ENCODE measurements at regions not wholly inside any gene's neighbourhood (a gene's known extent, or its start where the extent isn't known, plus 50 kb on each side); places are given as distances from the start of the nearest gene placed in this dataset.

DNA sequence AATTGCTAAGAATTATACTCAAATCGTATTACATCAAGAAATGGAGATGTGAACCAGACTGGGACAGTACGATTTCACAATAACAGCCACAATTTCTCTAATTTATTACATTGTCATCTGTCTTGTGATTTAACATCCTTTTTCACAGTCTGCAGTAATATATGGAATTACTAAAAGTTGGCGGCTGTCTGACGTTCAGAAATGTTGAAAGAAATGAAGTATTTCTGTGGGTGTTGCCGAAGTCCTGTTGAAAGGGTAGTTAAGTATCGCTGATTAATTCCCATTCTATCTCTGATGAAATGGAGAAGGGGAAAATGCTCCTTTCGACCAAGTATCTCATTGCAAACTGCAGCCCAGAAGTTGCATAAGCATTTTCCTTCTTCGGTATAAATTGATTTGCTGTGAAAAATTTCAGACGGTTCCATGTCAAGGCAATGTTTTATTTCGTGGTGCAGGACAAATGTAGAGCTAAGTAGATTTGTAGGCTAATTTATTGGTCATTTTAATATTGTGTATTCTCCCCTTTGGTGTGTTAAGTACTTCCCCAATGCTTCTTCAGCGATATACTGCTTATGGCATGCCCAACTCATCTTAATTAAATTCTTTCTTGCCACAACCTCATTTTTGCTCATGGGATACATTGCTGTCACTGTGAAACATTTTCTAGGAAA is 775.2 kb upstream of the RBFOX1 start:
- FAIRE-seq, result no peak
- no peak for DNase-seq
- Histone ChIP-seq H3K27me3 (ENCODE audit: control insufficient read depth in 3 of 3, insufficient read depth in 3 of 3, low read length in 3 of 3) (no peaks in the 10 kb centered on the region), H3K9me3 (ENCODE audit: control insufficient read depth in 2 of 2, insufficient read depth in 1 of 2, low read depth in 1 of 2, low read length in 1 of 2) (no peaks in the 10 kb centered on the region), H3K36me3 (ENCODE audit: control insufficient read depth in 3 of 3, insufficient read depth in 2 of 3, low read depth in 1 of 3, low read length in 3 of 3) (no peaks in the 10 kb centered on the region), H3K4me1 (ENCODE audit: control insufficient read depth in 3 of 3, insufficient read depth in 2 of 3, low read depth in 1 of 3, low read length in 2 of 3) (no peaks in the 10 kb centered on the region), H3K27ac (ENCODE audit: low read depth in 1 of 3, low read length in 2 of 3) (no peak overlapping the region), H3K4me3 (ENCODE audit: low read depth in 1 of 3, low read length in 3 of 3) (no peak overlapping the region)
- WGBS, 3 donors, result 71 to 80% (median 71%) methylated on average over 11 of the region's 11 CpGs

DNA sequence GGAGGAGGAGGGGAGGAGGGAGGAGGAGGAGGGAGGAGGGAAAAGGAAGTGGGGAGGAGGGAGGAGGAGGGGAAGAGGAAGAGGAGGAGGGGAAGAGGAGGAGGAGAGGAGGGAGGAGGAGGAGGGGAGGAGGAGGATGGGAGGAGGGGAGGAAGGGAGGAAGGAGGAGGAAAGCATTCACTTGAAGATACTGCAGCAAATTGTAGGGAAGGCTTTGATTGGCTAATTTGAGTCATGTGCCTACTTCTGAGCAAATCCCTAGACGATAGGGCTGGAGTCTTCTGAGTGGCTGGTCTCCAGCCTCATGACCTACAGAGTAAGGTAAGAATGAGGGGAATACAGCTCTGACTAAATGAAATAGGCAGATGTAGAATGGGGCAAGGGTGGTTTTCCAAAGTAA is 783.2 kb upstream of the RBFOX1 start:
- DNase-seq (no peak), FAIRE-seq (no peak)
- no peaks in the 10 kb centered on the region for H3K9me3 ChIP-seq (ENCODE audit: control insufficient read depth in 2 of 2, insufficient read depth in 1 of 2, low read depth in 1 of 2, low read length in 1 of 2)
- no peaks in the 10 kb centered on the region for H3K36me3 ChIP-seq (ENCODE audit: control insufficient read depth in 3 of 3, insufficient read depth in 2 of 3, low read depth in 1 of 3, low read length in 3 of 3)
- H3K4me1 ChIP-seq (ENCODE audit: control insufficient read depth in 3 of 3, insufficient read depth in 2 of 3, low read depth in 1 of 3, low read length in 2 of 3), result no peaks in the 10 kb centered on the region
- no peaks in the 10 kb centered on the region for H3K27me3 ChIP-seq (ENCODE audit: control insufficient read depth in 3 of 3, insufficient read depth in 3 of 3, low read length in 3 of 3)
- 63 to 73% (median 66%) methylated on average over 1 of the region's 1 CpG for WGBS, 3 donors
- no peak overlapping the region for H3K27ac ChIP-seq (ENCODE audit: low read depth in 1 of 3, low read length in 2 of 3)
- H3K4me3 ChIP-seq (ENCODE audit: low read depth in 1 of 3, low read length in 3 of 3), result no peak overlapping the region

- Histone ChIP-seq H3K27ac (ENCODE audit: low read depth in 1 of 3, low read length in 2 of 3) (no peak overlapping the region), H3K36me3 (ENCODE audit: control insufficient read depth in 3 of 3, insufficient read depth in 2 of 3, low read depth in 1 of 3, low read length in 3 of 3) (no peaks in the 10 kb centered on the region), H3K4me3 (ENCODE audit: low read depth in 1 of 3, low read length in 3 of 3) (no peak overlapping the region), H3K4me1 (ENCODE audit: control insufficient read depth in 3 of 3, insufficient read depth in 2 of 3, low read depth in 1 of 3, low read length in 2 of 3) (no peaks in the 10 kb centered on the region), H3K27me3 (ENCODE audit: control insufficient read depth in 3 of 3, insufficient read depth in 3 of 3, low read length in 3 of 3) (no peaks in the 10 kb centered on the region), H3K9me3 (ENCODE audit: control insufficient read depth in 2 of 2, insufficient read depth in 1 of 2, low read depth in 1 of 2, low read length in 1 of 2) (no peaks in the 10 kb centered on the region)
- FAIRE-seq, result no peak
- no peak for DNase-seq
- WGBS, 3 donors, result 90 to 92% (median 91%) methylated on average over 11 of the region's 11 CpGs
Measured at GRCh38 chr16:6548507-6548906, 784.1 kb upstream of the RBFOX1 start.

DNA sequence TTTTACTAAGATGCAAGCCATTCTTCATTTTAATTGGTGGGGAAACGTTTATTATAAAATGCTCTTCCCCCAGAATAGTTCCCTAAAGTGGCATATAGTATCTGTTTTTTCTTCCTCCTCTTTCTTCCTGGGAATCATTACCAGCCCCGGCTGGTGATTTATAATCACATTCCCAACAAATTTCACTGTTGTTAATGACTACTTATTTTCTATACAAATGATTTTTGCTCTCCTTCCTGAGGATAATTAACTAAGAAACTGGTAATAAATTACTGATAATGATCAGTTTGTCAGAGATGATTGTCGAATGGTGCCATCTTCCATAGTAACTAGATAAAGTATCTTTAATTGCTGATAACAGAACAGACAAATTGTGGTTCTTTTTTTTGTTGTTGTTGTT is 785.5 kb upstream of the RBFOX1 start:
- no peaks in the 10 kb centered on the region for H3K36me3 ChIP-seq (ENCODE audit: control insufficient read depth in 3 of 3, insufficient read depth in 2 of 3, low read depth in 1 of 3, low read length in 3 of 3)
- no peak overlapping the region for H3K4me3 ChIP-seq (ENCODE audit: low read depth in 1 of 3, low read length in 3 of 3)
- DNase-seq (no peak), FAIRE-seq (no peak)
- H3K27ac ChIP-seq (ENCODE audit: low read depth in 1 of 3, low read length in 2 of 3), result no peak overlapping the region
- no peaks in the 10 kb centered on the region for H3K9me3 ChIP-seq (ENCODE audit: control insufficient read depth in 2 of 2, insufficient read depth in 1 of 2, low read depth in 1 of 2, low read length in 1 of 2)
- H3K4me1 ChIP-seq (ENCODE audit: control insufficient read depth in 3 of 3, insufficient read depth in 2 of 3, low read depth in 1 of 3, low read length in 2 of 3), result no peaks in the 10 kb centered on the region
- WGBS, 3 donors, result 35 to 39% (median 37%) methylated on average over 3 of the region's 3 CpGs
- H3K27me3 ChIP-seq (ENCODE audit: control insufficient read depth in 3 of 3, insufficient read depth in 3 of 3, low read length in 3 of 3), result no peaks in the 10 kb centered on the region

DNA sequence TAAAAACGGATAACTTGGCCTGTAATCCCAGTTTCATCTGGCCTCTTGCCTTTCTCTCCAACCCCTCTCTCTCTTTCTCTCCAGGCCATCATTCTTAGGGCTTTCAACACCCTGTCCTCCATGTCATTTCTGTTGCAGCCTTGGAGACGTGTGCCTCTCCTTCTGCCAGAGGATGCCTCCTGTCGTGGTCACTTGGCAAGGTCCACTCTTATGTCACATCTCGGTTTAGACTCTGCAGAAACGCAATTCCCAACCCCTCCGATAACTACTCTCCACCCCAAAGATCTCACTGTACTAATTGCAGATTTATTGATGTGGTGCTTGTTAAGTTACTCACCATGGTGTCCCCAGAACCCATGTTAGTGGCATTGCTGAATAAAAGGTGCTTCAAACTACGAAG is 787.3 kb upstream of the RBFOX1 start:
- Histone ChIP-seq H3K4me1 (ENCODE audit: control insufficient read depth in 3 of 3, insufficient read depth in 2 of 3, low read depth in 1 of 3, low read length in 2 of 3) (no peaks in the 10 kb centered on the region), H3K27ac (ENCODE audit: low read depth in 1 of 3, low read length in 2 of 3) (no peak overlapping the region), H3K4me3 (ENCODE audit: low read depth in 1 of 3, low read length in 3 of 3) (no peak overlapping the region), H3K27me3 (ENCODE audit: control insufficient read depth in 3 of 3, insufficient read depth in 3 of 3, low read length in 3 of 3) (no peaks in the 10 kb centered on the region), H3K36me3 (ENCODE audit: control insufficient read depth in 3 of 3, insufficient read depth in 2 of 3, low read depth in 1 of 3, low read length in 3 of 3) (no peaks in the 10 kb centered on the region), H3K9me3 (ENCODE audit: control insufficient read depth in 2 of 2, insufficient read depth in 1 of 2, low read depth in 1 of 2, low read length in 1 of 2) (no peaks in the 10 kb centered on the region)
- no peak for FAIRE-seq
- WGBS, 3 donors, result 79 to 85% (median 81%) methylated on average over 7 of the region's 7 CpGs
- no peak for DNase-seq

GRCh38 chr16:6541267-6541666 is 791.4 kb upstream of the RBFOX1 start:
- Histone ChIP-seq H3K4me3 (ENCODE audit: low read depth in 1 of 3, low read length in 3 of 3) (no peak overlapping the region), H3K36me3 (ENCODE audit: control insufficient read depth in 3 of 3, insufficient read depth in 2 of 3, low read depth in 1 of 3, low read length in 3 of 3) (no peaks in the 10 kb centered on the region), H3K27ac (ENCODE audit: low read depth in 1 of 3, low read length in 2 of 3) (no peak overlapping the region), H3K27me3 (ENCODE audit: control insufficient read depth in 3 of 3, insufficient read depth in 3 of 3, low read length in 3 of 3) (no peaks in the 10 kb centered on the region), H3K9me3 (ENCODE audit: control insufficient read depth in 2 of 2, insufficient read depth in 1 of 2, low read depth in 1 of 2, low read length in 1 of 2) (no peaks in the 10 kb centered on the region), H3K4me1 (ENCODE audit: control insufficient read depth in 3 of 3, insufficient read depth in 2 of 3, low read depth in 1 of 3, low read length in 2 of 3) (no peaks in the 10 kb centered on the region)
- DNase-seq, result no peak
- WGBS, 3 donors, result 68 to 72% (median 71%) methylated on average over 3 of the region's 3 CpGs
- no peak for FAIRE-seq

- FAIRE-seq, result no peak
- no peaks in the 10 kb centered on the region for H3K4me1 ChIP-seq (ENCODE audit: control insufficient read depth in 3 of 3, insufficient read depth in 2 of 3, low read depth in 1 of 3, low read length in 2 of 3)
- H3K27ac ChIP-seq (ENCODE audit: low read depth in 1 of 3, low read length in 2 of 3), result no peak overlapping the region
- no peaks in the 10 kb centered on the region for H3K36me3 ChIP-seq (ENCODE audit: control insufficient read depth in 3 of 3, insufficient read depth in 2 of 3, low read depth in 1 of 3, low read length in 3 of 3)
- no peak overlapping the region for H3K4me3 ChIP-seq (ENCODE audit: low read depth in 1 of 3, low read length in 3 of 3)
- no peak for DNase-seq
- no peaks in the 10 kb centered on the region for H3K9me3 ChIP-seq (ENCODE audit: control insufficient read depth in 2 of 2, insufficient read depth in 1 of 2, low read depth in 1 of 2, low read length in 1 of 2)
- 64 to 70% (median 66%) methylated on average over 2 of the region's 2 CpGs for WGBS, 3 donors
- no peaks in the 10 kb centered on the region for H3K27me3 ChIP-seq (ENCODE audit: control insufficient read depth in 3 of 3, insufficient read depth in 3 of 3, low read length in 3 of 3)
Measured at GRCh38 chr16:6536411-6536810, 796.2 kb upstream of the RBFOX1 start.

GRCh38 chr16:6531067-6531466 is 801.6 kb upstream of the RBFOX1 start:
- no peak for DNase-seq
- Histone ChIP-seq H3K27me3 (ENCODE audit: control insufficient read depth in 3 of 3, insufficient read depth in 3 of 3, low read length in 3 of 3) (no peaks in the 10 kb centered on the region), H3K4me3 (ENCODE audit: low read depth in 1 of 3, low read length in 3 of 3) (no peak overlapping the region), H3K27ac (ENCODE audit: low read depth in 1 of 3, low read length in 2 of 3) (no peak overlapping the region), H3K36me3 (ENCODE audit: control insufficient read depth in 3 of 3, insufficient read depth in 2 of 3, low read depth in 1 of 3, low read length in 3 of 3) (no peaks in the 10 kb centered on the region), H3K4me1 (ENCODE audit: control insufficient read depth in 3 of 3, insufficient read depth in 2 of 3, low read depth in 1 of 3, low read length in 2 of 3) (no peaks in the 10 kb centered on the region), H3K9me3 (ENCODE audit: control insufficient read depth in 2 of 2, insufficient read depth in 1 of 2, low read depth in 1 of 2, low read length in 1 of 2) (no peaks in the 10 kb centered on the region)
- WGBS, 3 donors, result 63 to 69% (median 65%) methylated on average over 3 of the region's 3 CpGs
- FAIRE-seq, result no peak

- FAIRE-seq, result no peak
- 51 to 65% (median 53%) methylated on average over 2 of the region's 2 CpGs for WGBS, 3 donors
- no peaks in the 10 kb centered on the region for H3K27me3 ChIP-seq (ENCODE audit: control insufficient read depth in 3 of 3, insufficient read depth in 3 of 3, low read length in 3 of 3)
- no peaks in the 10 kb centered on the region for H3K9me3 ChIP-seq (ENCODE audit: control insufficient read depth in 2 of 2, insufficient read depth in 1 of 2, low read depth in 1 of 2, low read length in 1 of 2)
- H3K27ac ChIP-seq (ENCODE audit: low read depth in 1 of 3, low read length in 2 of 3), result no peak overlapping the region
- no peaks in the 10 kb centered on the region for H3K36me3 ChIP-seq (ENCODE audit: control insufficient read depth in 3 of 3, insufficient read depth in 2 of 3, low read depth in 1 of 3, low read length in 3 of 3)
- no peak overlapping the region for H3K4me3 ChIP-seq (ENCODE audit: low read depth in 1 of 3, low read length in 3 of 3)
- H3K4me1 ChIP-seq (ENCODE audit: control insufficient read depth in 3 of 3, insufficient read depth in 2 of 3, low read depth in 1 of 3, low read length in 2 of 3), result no peaks in the 10 kb centered on the region
- no peak for DNase-seq
Measured at GRCh38 chr16:6528217-6528616, 804.4 kb upstream of the RBFOX1 start.

Measured in small intestine (tissue), 7 donors.